Activated T-helper 1 cell treated with anti-CD3 and anti-CD28 coated beads, Interleukin-2, amount 50 U/mL, for 16 hours (primary cell): ENCODE measurements at regions not wholly inside any gene's neighbourhood (a gene's known extent, or its start where the extent isn't known, plus 50 kb on each side); places are given as distances from the start of the nearest gene placed in this dataset.
"Not testable (repeated sequence)": the region's sequence is repeated elsewhere in the genome, so short reads cannot be mapped to it uniquely, and the experiment has no call there.

Source experiments
- DNase-seq, 2 donors: peaks; one replicate each; pipeline ENCODE4 v3.0.0-alpha.2; 2020; ENCODE audit warnings: low read depth in 1 of 2, low spot score in 1 of 2

- no peak for DNase-seq
Measured at GRCh38 chr15:39018966-39019365, 454.4 kb upstream of the RASGRP1 start.

- DNase-seq, result no peak
Measured at GRCh38 chr15:39021341-39021740, 456.7 kb upstream of the RASGRP1 start.

- no peak for DNase-seq
Measured at GRCh38 chr15:39022532-39023305, 458.1 kb upstream of the RASGRP1 start.

- no peak for DNase-seq
Measured at GRCh38 chr15:39025321-39025720, 460.7 kb upstream of the RASGRP1 start.

- no peak for DNase-seq
Measured at GRCh38 chr15:39025881-39026280, 461.3 kb upstream of the RASGRP1 start.

- DNase-seq, result no peak
Measured at GRCh38 chr15:39028069-39028468, 463.5 kb upstream of the RASGRP1 start.

GRCh38 chr15:39029741-39030140 lies 465.1 kb upstream of the RASGRP1 start:
- no peak for DNase-seq

GRCh38 chr15:39030291-39031070 lies 465.9 kb upstream of the RASGRP1 start:
- no peak for DNase-seq

- DNase-seq, result no peak
Measured at GRCh38 chr15:39031596-39031995, 467.0 kb upstream of the RASGRP1 start.

GRCh38 chr15:39034816-39035215 lies 470.2 kb upstream of the RASGRP1 start:
- DNase-seq, result no peak

GRCh38 chr15:39037611-39038010 lies 473.0 kb upstream of the RASGRP1 start:
- not testable (repeated sequence) for DNase-seq

GRCh38 chr15:39040861-39041260 lies 476.2 kb upstream of the RASGRP1 start:
- DNase-seq, result no peak

GRCh38 chr15:39041979-39042495 lies 477.4 kb upstream of the RASGRP1 start:
- DNase-seq, result no peak

GRCh38 chr15:39051626-39052322 lies 487.2 kb upstream of the RASGRP1 start:
- DNase-seq, result no peak

GRCh38 chr15:39052323-39052705 lies 487.7 kb upstream of the RASGRP1 start:
- DNase-seq, result no peak

- DNase-seq, result no peak
Measured at GRCh38 chr15:39053480-39053879, 488.9 kb upstream of the RASGRP1 start.

- DNase-seq, result no peak
Measured at GRCh38 chr15:39054128-39054732, 489.6 kb upstream of the RASGRP1 start.

- DNase-seq, result no peak
Measured at GRCh38 chr15:39056357-39056756, 491.7 kb upstream of the RASGRP1 start.

- DNase-seq, result no peak
Measured at GRCh38 chr15:39058351-39059131, 493.9 kb upstream of the RASGRP1 start.

GRCh38 chr15:39059917-39060316 lies 495.3 kb upstream of the RASGRP1 start:
- no peak for DNase-seq
